ENCODE measurements at regions not wholly inside any gene's neighbourhood (a gene's known extent, or its start where the extent isn't known, plus 50 kb on each side); places are given as distances from the start of the nearest gene placed in this dataset.

- no peak for DNase-seq
- TF ChIP-seq GATA1 (IDR thresholded peaks at IDR 0.05; ENCODE audit: low read depth, low read length) (no peak), POLR2A (IDR thresholded peaks at IDR 0.05; ENCODE audit: low read length) (no peak)
These were observed 224.1 kb downstream of the ACTL7B start for GRCh38 chr9:108631496-108632285.

GRCh38 chr9:108628316-108628715, 227.5 kb downstream of the ACTL7B start:
- no peak for DNase-seq
- TF ChIP-seq GATA1 (IDR thresholded peaks at IDR 0.05; ENCODE audit: low read depth, low read length) (no peak), POLR2A (IDR thresholded peaks at IDR 0.05; ENCODE audit: low read length) (no peak)

- no peak for DNase-seq
- TF ChIP-seq GATA1 (IDR thresholded peaks at IDR 0.05; ENCODE audit: low read depth, low read length): no peak
- TF ChIP-seq POLR2A (IDR thresholded peaks at IDR 0.05; ENCODE audit: low read length): no peak
These were observed 229.0 kb downstream of the ACTL7B start for GRCh38 chr9:108626743-108627142.

GRCh38 chr9:108621991-108622855, 233.6 kb downstream of the ACTL7B start:
- DNase-seq: no peak
- TF ChIP-seq GATA1 (IDR thresholded peaks at IDR 0.05; ENCODE audit: low read depth, low read length) (no peak), POLR2A (IDR thresholded peaks at IDR 0.05; ENCODE audit: low read length) (no peak)

- no peak for TF ChIP-seq GATA1 (IDR thresholded peaks at IDR 0.05; ENCODE audit: low read depth, low read length)
- no peak for DNase-seq
These were observed 235.0 kb downstream of the ACTL7B start for GRCh38 chr9:108620767-108621166.

- TF ChIP-seq POLR2A (IDR thresholded peaks at IDR 0.05; ENCODE audit: low read length): no peak
- TF ChIP-seq GATA1 (IDR thresholded peaks at IDR 0.05; ENCODE audit: low read depth, low read length): no peak
- DNase-seq: no peak
These were observed 236.8 kb downstream of the ACTL7B start for GRCh38 chr9:108618906-108619550.

- no peak for DNase-seq
- TF ChIP-seq GATA1 (IDR thresholded peaks at IDR 0.05; ENCODE audit: low read depth, low read length) (no peak), POLR2A (IDR thresholded peaks at IDR 0.05; ENCODE audit: low read length) (no peak)
These were observed 238.1 kb downstream of the ACTL7B start for GRCh38 chr9:108617676-108618075.

GRCh38 chr9:108615152-108615551, 240.6 kb downstream of the ACTL7B start:
- no peak for DNase-seq
- TF ChIP-seq GATA1 (IDR thresholded peaks at IDR 0.05; ENCODE audit: low read depth, low read length) (no peak), POLR2A (IDR thresholded peaks at IDR 0.05; ENCODE audit: low read length) (no peak)

- TF ChIP-seq GATA1 (IDR thresholded peaks at IDR 0.05; ENCODE audit: low read depth, low read length) (no peak), POLR2A (IDR thresholded peaks at IDR 0.05; ENCODE audit: low read length) (no peak)
- no peak for DNase-seq
These were observed 243.3 kb downstream of the ACTL7B start for GRCh38 chr9:108612513-108612912.

- no peak for TF ChIP-seq POLR2A (IDR thresholded peaks at IDR 0.05; ENCODE audit: low read length)
- TF ChIP-seq GATA1 (IDR thresholded peaks at IDR 0.05; ENCODE audit: low read depth, low read length): no peak
- no peak for DNase-seq
These were observed 245.9 kb downstream of the ACTL7B start for GRCh38 chr9:108609897-108610253.

- TF ChIP-seq GATA1 (IDR thresholded peaks at IDR 0.05; ENCODE audit: low read depth, low read length) (no peak), POLR2A (IDR thresholded peaks at IDR 0.05; ENCODE audit: low read length) (no peak)
- no peak for DNase-seq
These were observed 246.4 kb downstream of the ACTL7B start for GRCh38 chr9:108609227-108609896.

- no peak for TF ChIP-seq GATA1 (IDR thresholded peaks at IDR 0.05; ENCODE audit: low read depth, low read length)
- no peak for TF ChIP-seq POLR2A (IDR thresholded peaks at IDR 0.05; ENCODE audit: low read length)
- no peak for DNase-seq
These were observed 248.2 kb downstream of the ACTL7B start for GRCh38 chr9:108607607-108608006.

GRCh38 chr9:108606401-108606800, 249.4 kb downstream of the ACTL7B start:
- no peak for TF ChIP-seq GATA1 (IDR thresholded peaks at IDR 0.05; ENCODE audit: low read depth, low read length)
- no peak for TF ChIP-seq POLR2A (IDR thresholded peaks at IDR 0.05; ENCODE audit: low read length)
- no peak for DNase-seq

GRCh38 chr9:108603141-108603540, 252.6 kb downstream of the ACTL7B start:
- TF ChIP-seq GATA1 (IDR thresholded peaks at IDR 0.05; ENCODE audit: low read depth, low read length): no peak
- no peak for TF ChIP-seq POLR2A (IDR thresholded peaks at IDR 0.05; ENCODE audit: low read length)
- DNase-seq: no peak

All from erythroblast (primary cell).